ENCODE measurements at regions not wholly inside any gene's neighbourhood (a gene's known extent, or its start where the extent isn't known, plus 50 kb on each side); places are given as distances from the start of the nearest gene placed in this dataset.

GRCh38 chr3:146843476-146843875 is 238.3 kb upstream of the PLSCR5 start:
- TF ChIP-seq, protein P1, sequence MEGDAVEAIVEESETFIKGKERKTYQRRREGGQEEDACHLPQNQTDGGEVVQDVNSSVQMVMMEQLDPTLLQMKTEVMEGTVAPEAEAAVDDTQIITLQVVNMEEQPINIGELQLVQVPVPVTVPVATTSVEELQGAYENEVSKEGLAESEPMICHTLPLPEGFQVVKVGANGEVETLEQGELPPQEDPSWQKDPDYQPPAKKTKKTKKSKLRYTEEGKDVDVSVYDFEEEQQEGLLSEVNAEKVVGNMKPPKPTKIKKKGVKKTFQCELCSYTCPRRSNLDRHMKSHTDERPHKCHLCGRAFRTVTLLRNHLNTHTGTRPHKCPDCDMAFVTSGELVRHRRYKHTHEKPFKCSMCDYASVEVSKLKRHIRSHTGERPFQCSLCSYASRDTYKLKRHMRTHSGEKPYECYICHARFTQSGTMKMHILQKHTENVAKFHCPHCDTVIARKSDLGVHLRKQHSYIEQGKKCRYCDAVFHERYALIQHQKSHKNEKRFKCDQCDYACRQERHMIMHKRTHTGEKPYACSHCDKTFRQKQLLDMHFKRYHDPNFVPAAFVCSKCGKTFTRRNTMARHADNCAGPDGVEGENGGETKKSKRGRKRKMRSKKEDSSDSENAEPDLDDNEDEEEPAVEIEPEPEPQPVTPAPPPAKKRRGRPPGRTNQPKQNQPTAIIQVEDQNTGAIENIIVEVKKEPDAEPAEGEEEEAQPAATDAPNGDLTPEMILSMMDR (IDR thresholded peaks at IDR 0.05; ENCODE audit: borderline replicate concordance, extremely low read depth, low read length, poor library complexity, severe bottlenecking): no peak
- TF ChIP-seq EZH2 (IDR thresholded peaks at IDR 0.05; ENCODE audit: borderline replicate concordance, low read depth, low read length, severe bottlenecking): no peak
